ENCODE measurements at regions not wholly inside any gene's neighbourhood (a gene's known extent, or its start where the extent isn't known, plus 50 kb on each side); places are given as distances from the start of the nearest gene placed in this dataset.

DNA sequence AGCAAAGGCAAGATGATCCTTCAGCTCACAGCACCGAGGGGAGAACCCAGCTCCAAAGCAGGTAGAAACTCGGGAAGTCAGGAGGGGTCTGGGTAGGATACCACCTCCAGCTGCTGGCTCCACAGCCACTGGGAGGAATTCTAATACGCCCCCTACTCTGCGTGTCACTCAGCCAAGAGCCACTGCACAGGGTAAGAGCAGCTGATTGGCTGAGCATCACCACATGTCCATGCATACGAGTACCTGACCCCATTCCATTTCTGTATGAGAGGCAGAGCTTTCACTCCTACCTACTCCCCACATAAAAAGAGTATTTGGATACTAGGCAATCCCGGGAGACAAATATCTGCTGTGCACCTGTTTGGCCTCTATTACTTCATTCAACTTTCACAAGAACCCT is 121.4 kb downstream of the RRAGC start:
- no peak for TF ChIP-seq POLR2A (IDR thresholded peaks at IDR 0.05)
- TF ChIP-seq, protein P1, sequence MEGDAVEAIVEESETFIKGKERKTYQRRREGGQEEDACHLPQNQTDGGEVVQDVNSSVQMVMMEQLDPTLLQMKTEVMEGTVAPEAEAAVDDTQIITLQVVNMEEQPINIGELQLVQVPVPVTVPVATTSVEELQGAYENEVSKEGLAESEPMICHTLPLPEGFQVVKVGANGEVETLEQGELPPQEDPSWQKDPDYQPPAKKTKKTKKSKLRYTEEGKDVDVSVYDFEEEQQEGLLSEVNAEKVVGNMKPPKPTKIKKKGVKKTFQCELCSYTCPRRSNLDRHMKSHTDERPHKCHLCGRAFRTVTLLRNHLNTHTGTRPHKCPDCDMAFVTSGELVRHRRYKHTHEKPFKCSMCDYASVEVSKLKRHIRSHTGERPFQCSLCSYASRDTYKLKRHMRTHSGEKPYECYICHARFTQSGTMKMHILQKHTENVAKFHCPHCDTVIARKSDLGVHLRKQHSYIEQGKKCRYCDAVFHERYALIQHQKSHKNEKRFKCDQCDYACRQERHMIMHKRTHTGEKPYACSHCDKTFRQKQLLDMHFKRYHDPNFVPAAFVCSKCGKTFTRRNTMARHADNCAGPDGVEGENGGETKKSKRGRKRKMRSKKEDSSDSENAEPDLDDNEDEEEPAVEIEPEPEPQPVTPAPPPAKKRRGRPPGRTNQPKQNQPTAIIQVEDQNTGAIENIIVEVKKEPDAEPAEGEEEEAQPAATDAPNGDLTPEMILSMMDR (IDR thresholded peaks at IDR 0.05) = no peak

Data from adrenal gland (tissue), 5 donors.